ENCODE measurements at regions not wholly inside any gene's neighbourhood (a gene's known extent, or its start where the extent isn't known, plus 50 kb on each side); places are given as distances from the start of the nearest gene placed in this dataset.

- ChIA-PET CTCF (interaction anchor here (0.6 kb wide), 1 partner anchor 262 kb away, joined by 3 read pairs; no protein-coding TSS in a partner anchor), POLR2A (no interaction called here)
- Mint-ChIP-seq H3K4me1 (no peaks in the 10 kb centered on the region), H3K36me3 (no peaks in the 10 kb centered on the region), H3K27me3 (ENCODE audit: low read depth) (no peaks in the 10 kb centered on the region), H3K9me3 (no peaks in the 10 kb centered on the region), H3K4me3 (no peak overlapping the region), H3K27ac (no peak overlapping the region)
- ATAC-seq (no peak), DNase-seq (ENCODE audit: low spot score) (no peak)
- no peak for TF ChIP-seq NR1H2 (CRISPR knock-in tag; IDR thresholded peaks at IDR 0.05)
- TF ChIP-seq ZNF532 (CRISPR knock-in tag; IDR thresholded peaks at IDR 0.05; ENCODE audit: borderline replicate concordance) = no peak
- no peak for TF ChIP-seq NFYB (CRISPR knock-in tag; conservative IDR thresholded peaks at IDR 0.05; ENCODE audit: low read depth)
- TF ChIP-seq HMGA2 (CRISPR knock-in tag; IDR thresholded peaks at IDR 0.05) = peak; percentile 73
- no peak for TF ChIP-seq NR3C1 (CRISPR knock-in tag; conservative IDR thresholded peaks at IDR 0.05; ENCODE audit: low read depth)
- no peak for TF ChIP-seq ATF1 (CRISPR knock-in tag; IDR thresholded peaks at IDR 0.05)
- no peak for TF ChIP-seq KAT7 (CRISPR knock-in tag; IDR thresholded peaks at IDR 0.05; ENCODE audit: borderline replicate concordance)
- TF ChIP-seq ZNF671 (CRISPR knock-in tag; IDR thresholded peaks at IDR 0.05) = no peak
These were observed 523.3 kb upstream of the RGS18 start for GRCh38 chr1:191634801-191635508.

GRCh38 chr1:191636345-191636744 lies 521.9 kb upstream of the RGS18 start:
- ChIA-PET POLR2A (no interaction called here), CTCF (no interaction called here)
- no peaks in the 10 kb centered on the region for H3K4me1 Mint-ChIP-seq
- no peak overlapping the region for H3K4me3 Mint-ChIP-seq
- H3K36me3 Mint-ChIP-seq = no peaks in the 10 kb centered on the region
- no peaks in the 10 kb centered on the region for H3K27me3 Mint-ChIP-seq (ENCODE audit: low read depth)
- DNase-seq (ENCODE audit: low spot score) = no peak
- H3K27ac Mint-ChIP-seq = no peak overlapping the region
- no peaks in the 10 kb centered on the region for H3K9me3 Mint-ChIP-seq
- TF ChIP-seq FOXK1 (CRISPR knock-in tag; IDR thresholded peaks at IDR 0.05) = no peak
- ATAC-seq = no peak

GRCh38 chr1:191641420-191642260 lies 516.6 kb upstream of the RGS18 start:
- Mint-ChIP-seq H3K27ac (no peak overlapping the region), H3K36me3 (no peaks in the 10 kb centered on the region)

GRCh38 chr1:191643060-191643459 lies 515.2 kb upstream of the RGS18 start:
- Mint-ChIP-seq H3K27me3 (ENCODE audit: low read depth) (no peaks in the 10 kb centered on the region), H3K9me3 (no peaks in the 10 kb centered on the region), H3K4me3 (no peak overlapping the region), H3K4me1 (no peaks in the 10 kb centered on the region), H3K27ac (no peak overlapping the region), H3K36me3 (no peaks in the 10 kb centered on the region)
- POLR2A ChIA-PET = no interaction called here
- ATAC-seq (no peak), DNase-seq (ENCODE audit: low spot score) (no peak)
- CTCF ChIA-PET = no interaction called here
- no peak for TF ChIP-seq RORB (CRISPR knock-in tag; IDR thresholded peaks at IDR 0.05)
- no peak for TF ChIP-seq CTCF (IDR thresholded peaks at IDR 0.05)
- TF ChIP-seq E2F5 (CRISPR knock-in tag; IDR thresholded peaks at IDR 0.05) = no peak
- no peak for TF ChIP-seq AFF4 (CRISPR knock-in tag; IDR thresholded peaks at IDR 0.05; ENCODE audit: borderline replicate concordance)

More at GRCh38 chr1:191641420-191642260, 516.6 kb upstream of the RGS18 start:
- no peak for TF ChIP-seq USF1 (CRISPR knock-in tag; IDR thresholded peaks at IDR 0.05)
- no peak for TF ChIP-seq SMAD3 (CRISPR knock-in tag; IDR thresholded peaks at IDR 0.05; ENCODE audit: borderline replicate concordance)
- TF ChIP-seq ZNF232 (CRISPR knock-in tag; IDR thresholded peaks at IDR 0.05) = no peak
- Mint-ChIP-seq H3K4me1 (no peaks in the 10 kb centered on the region), H3K4me3 (no peak overlapping the region), H3K27me3 (ENCODE audit: low read depth) (no peaks in the 10 kb centered on the region), H3K9me3 (no peaks in the 10 kb centered on the region)
- DNase-seq (ENCODE audit: low spot score) (no peak), ATAC-seq (no peak)
- ChIA-PET POLR2A (interaction anchor here (0.6 kb wide), 2 partner anchors 10 to 431 kb away, joined by 3 to 7 read pairs; no protein-coding TSS in a partner anchor), CTCF (no interaction called here)
